ENCODE measurements at regions not wholly inside any gene's neighbourhood (a gene's known extent, or its start where the extent isn't known, plus 50 kb on each side); places are given as distances from the start of the nearest gene placed in this dataset.

- TF ChIP-seq CHD7 (IDR thresholded peaks at IDR 0.05; ENCODE audit: insufficient replicate concordance, low read length): no peak
- TF ChIP-seq TCF12 (IDR thresholded peaks at IDR 0.05; ENCODE audit: low read depth, low read length): no peak
- TF ChIP-seq GABPA (IDR thresholded peaks at IDR 0.05; ENCODE audit: borderline replicate concordance, insufficient read depth, low read length): no peak
- no peak for TF ChIP-seq JUND (IDR thresholded peaks at IDR 0.05; ENCODE audit: low read length)
Observed at GRCh38 chr9:78765861-78766260, 468.9 kb downstream of the PSAT1 start (continued).
